SK-N-SH (cell line): ENCODE measurements at regions not wholly inside any gene's neighbourhood (a gene's known extent, or its start where the extent isn't known, plus 50 kb on each side); places are given as distances from the start of the nearest gene placed in this dataset.

Source experiments
- SIN3A ChIP-seq: IDR thresholded peaks from 2 replicates; pipeline ENCODE4 v1.6.1; 2012; ENCODE audit warnings: low read depth, mild to moderate bottlenecking, low read length, moderate library complexity, borderline replicate concordance
- SMC3 ChIP-seq: IDR thresholded peaks from 2 replicates; pipeline ENCODE4 v1.6.1; 2012; ENCODE audit warnings: low read depth, low read length, improper control_type of control experiment
- TAF1 ChIP-seq: IDR thresholded peaks from 2 replicates; pipeline ENCODE4 v1.6.1; 2012; ENCODE audit warnings: low read depth, mild to moderate bottlenecking, low read length, moderate library complexity, borderline replicate concordance
- TF ChIP-seq, protein P1 (sequence below): IDR thresholded peaks from 2 replicates; pipeline ENCODE4 v1.4.0; 2012; ENCODE audit warnings: low read depth, borderline replicate concordance
- TF ChIP-seq, protein P2 (sequence below): fragments of 200-600 bp; sonication (generic); IDR thresholded peaks from 2 replicates; pipeline ENCODE4 v1.6.1; 2017; ENCODE audit warnings: antibody characterized with exemption, mild to moderate bottlenecking, moderate library complexity

DNA sequence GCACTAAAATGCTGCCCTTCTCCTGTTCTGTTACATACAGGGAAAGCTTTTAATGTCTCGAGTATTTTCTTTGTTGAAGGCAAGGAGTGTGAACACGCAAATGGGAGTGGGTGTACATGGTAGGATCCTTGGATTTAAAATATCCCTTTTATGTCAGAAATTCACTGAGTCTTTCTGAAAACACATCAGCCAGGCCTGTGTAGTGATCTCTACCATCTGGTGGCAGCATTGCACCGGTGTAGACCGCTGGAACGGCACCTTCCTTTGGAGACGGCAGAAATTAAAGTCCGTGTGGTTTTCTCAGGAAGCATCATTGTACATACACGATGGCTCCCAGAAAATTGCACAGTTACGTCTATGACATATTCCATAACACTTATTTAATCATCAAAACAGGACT, 515.8 kb downstream of the GALR1 start:
- TF ChIP-seq, protein P1, sequence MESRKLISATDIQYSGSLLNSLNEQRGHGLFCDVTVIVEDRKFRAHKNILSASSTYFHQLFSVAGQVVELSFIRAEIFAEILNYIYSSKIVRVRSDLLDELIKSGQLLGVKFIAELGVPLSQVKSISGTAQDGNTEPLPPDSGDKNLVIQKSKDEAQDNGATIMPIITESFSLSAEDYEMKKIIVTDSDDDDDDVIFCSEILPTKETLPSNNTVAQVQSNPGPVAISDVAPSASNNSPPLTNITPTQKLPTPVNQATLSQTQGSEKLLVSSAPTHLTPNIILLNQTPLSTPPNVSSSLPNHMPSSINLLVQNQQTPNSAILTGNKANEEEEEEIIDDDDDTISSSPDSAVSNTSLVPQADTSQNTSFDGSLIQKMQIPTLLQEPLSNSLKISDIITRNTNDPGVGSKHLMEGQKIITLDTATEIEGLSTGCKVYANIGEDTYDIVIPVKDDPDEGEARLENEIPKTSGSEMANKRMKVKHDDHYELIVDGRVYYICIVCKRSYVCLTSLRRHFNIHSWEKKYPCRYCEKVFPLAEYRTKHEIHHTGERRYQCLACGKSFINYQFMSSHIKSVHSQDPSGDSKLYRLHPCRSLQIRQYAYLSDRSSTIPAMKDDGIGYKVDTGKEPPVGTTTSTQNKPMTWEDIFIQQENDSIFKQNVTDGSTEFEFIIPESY = no peak
- TF ChIP-seq SIN3A (no peak), TAF1 (no peak), SMC3 (no peak)
- TF ChIP-seq, protein P2, sequence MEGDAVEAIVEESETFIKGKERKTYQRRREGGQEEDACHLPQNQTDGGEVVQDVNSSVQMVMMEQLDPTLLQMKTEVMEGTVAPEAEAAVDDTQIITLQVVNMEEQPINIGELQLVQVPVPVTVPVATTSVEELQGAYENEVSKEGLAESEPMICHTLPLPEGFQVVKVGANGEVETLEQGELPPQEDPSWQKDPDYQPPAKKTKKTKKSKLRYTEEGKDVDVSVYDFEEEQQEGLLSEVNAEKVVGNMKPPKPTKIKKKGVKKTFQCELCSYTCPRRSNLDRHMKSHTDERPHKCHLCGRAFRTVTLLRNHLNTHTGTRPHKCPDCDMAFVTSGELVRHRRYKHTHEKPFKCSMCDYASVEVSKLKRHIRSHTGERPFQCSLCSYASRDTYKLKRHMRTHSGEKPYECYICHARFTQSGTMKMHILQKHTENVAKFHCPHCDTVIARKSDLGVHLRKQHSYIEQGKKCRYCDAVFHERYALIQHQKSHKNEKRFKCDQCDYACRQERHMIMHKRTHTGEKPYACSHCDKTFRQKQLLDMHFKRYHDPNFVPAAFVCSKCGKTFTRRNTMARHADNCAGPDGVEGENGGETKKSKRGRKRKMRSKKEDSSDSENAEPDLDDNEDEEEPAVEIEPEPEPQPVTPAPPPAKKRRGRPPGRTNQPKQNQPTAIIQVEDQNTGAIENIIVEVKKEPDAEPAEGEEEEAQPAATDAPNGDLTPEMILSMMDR = 0 out of 2 replicates have a peak, but pooled peaks have one; percentile 12
